NT2/D1 (cell line): ENCODE measurements at regions not wholly inside any gene's neighbourhood (a gene's known extent, or its start where the extent isn't known, plus 50 kb on each side); places are given as distances from the start of the nearest gene placed in this dataset.

ENCODE experiments used
- DNase-seq: peaks from one replicate; pipeline ENCODE4 v3.0.0-alpha.2; 2011; ENCODE audit warnings: low read depth, low spot score
- H3K27me3 ChIP-seq: 2 replicates; pipeline ENCODE4 v1.6.0; 2011; ENCODE audit warnings: mild to moderate bottlenecking; ENCODE audit not compliant: insufficient read length, insufficient read depth
- H3K36me3 ChIP-seq: 2 replicates; pipeline ENCODE4 v1.6.1; 2011; ENCODE audit warnings: mild to moderate bottlenecking, low read length, mixed read lengths; ENCODE audit not compliant: insufficient read depth, insufficient read length
- H3K4me1 ChIP-seq: 2 replicates; pipeline ENCODE4 v1.5.1; 2011; ENCODE audit not compliant: insufficient read depth, insufficient read length
- H3K4me3 ChIP-seq: 2 replicates; pipeline ENCODE4 v1.5.1; 2011; ENCODE audit warnings: low read depth; ENCODE audit not compliant: insufficient read length
- H3K9ac ChIP-seq: 2 replicates; pipeline ENCODE4 v1.6.0; 2011; ENCODE audit warnings: low read depth; ENCODE audit not compliant: insufficient read length
- H3K9me3 ChIP-seq: 2 replicates; pipeline ENCODE4 v1.5.1; 2011; ENCODE audit warnings: mild to moderate bottlenecking, low read length; ENCODE audit not compliant: insufficient read depth
- SUZ12 ChIP-seq: IDR thresholded peaks from 2 replicates; pipeline ENCODE4 v1.6.1; 2011; ENCODE audit not compliant: insufficient read length, insufficient read depth; ENCODE audit errors: extremely low read depth
- YY1 ChIP-seq: IDR thresholded peaks from 2 replicates; pipeline ENCODE4 v1.6.1; 2011; ENCODE audit not compliant: insufficient read length, insufficient read depth
- ZNF274 ChIP-seq: IDR thresholded peaks from 2 replicates; pipeline ENCODE4 v1.6.1; 2011; ENCODE audit warnings: mild to moderate bottlenecking, low read depth, low read length

DNA sequence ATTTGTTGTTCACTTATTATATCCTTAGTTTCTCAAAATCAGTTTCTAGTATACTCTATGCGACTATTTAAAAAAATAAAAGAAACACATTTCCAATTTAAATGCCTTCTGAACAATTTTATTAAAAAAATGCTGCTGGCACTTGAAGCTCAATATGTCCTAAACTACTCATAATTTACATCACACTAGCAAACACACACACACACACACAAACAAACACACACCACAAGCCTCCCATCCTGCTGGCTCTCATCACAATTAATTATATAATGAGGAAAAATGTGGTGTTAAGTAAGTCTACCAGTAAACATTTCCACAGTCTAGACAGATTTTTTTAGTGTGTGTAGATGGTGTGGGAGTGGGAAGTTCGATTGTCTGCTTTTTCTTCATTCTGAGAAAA is 350.3 kb downstream of the AASDHPPT start:
- no peak overlapping the region for H3K9ac ChIP-seq
- DNase-seq, result no peak
- no peaks in the 10 kb centered on the region for H3K27me3 ChIP-seq
- H3K4me1 ChIP-seq, result no peaks in the 10 kb centered on the region
- H3K4me3 ChIP-seq, result no peak overlapping the region
- H3K9me3 ChIP-seq, result no peaks in the 10 kb centered on the region
- H3K36me3 ChIP-seq, result no peaks in the 10 kb centered on the region
- TF ChIP-seq ZNF274, result no peak
- no peak for TF ChIP-seq SUZ12
- no peak for TF ChIP-seq YY1

GRCh38 chr11:106442032-106442431 is 364.6 kb downstream of the AASDHPPT start:
- no peaks in the 10 kb centered on the region for H3K4me1 ChIP-seq
- no peaks in the 10 kb centered on the region for H3K9me3 ChIP-seq
- no peaks in the 10 kb centered on the region for H3K36me3 ChIP-seq
- no peak overlapping the region for H3K4me3 ChIP-seq
- H3K27me3 ChIP-seq, result no peaks in the 10 kb centered on the region
- TF ChIP-seq YY1 (no peak), SUZ12 (no peak), ZNF274 (no peak)
- no peak overlapping the region for H3K9ac ChIP-seq
- DNase-seq, result no peak

GRCh38 chr11:106446302-106446701 is 368.8 kb downstream of the AASDHPPT start:
- Histone ChIP-seq H3K27me3 (no peaks in the 10 kb centered on the region), H3K4me3 (no peak overlapping the region)

GRCh38 chr11:106446955-106447354 is 369.5 kb downstream of the AASDHPPT start:
- no peak overlapping the region for H3K9ac ChIP-seq
- H3K36me3 ChIP-seq, result no peaks in the 10 kb centered on the region
- DNase-seq, result no peak
- no peaks in the 10 kb centered on the region for H3K27me3 ChIP-seq
- H3K9me3 ChIP-seq, result no peaks in the 10 kb centered on the region
- TF ChIP-seq ZNF274 (no peak), SUZ12 (no peak), YY1 (no peak)
- no peak overlapping the region for H3K4me3 ChIP-seq
- H3K4me1 ChIP-seq, result no peaks in the 10 kb centered on the region

More at GRCh38 chr11:106446302-106446701, 368.8 kb downstream of the AASDHPPT start:
- Histone ChIP-seq H3K4me1 (no peaks in the 10 kb centered on the region), H3K9ac (no peak overlapping the region), H3K36me3 (no peaks in the 10 kb centered on the region), H3K9me3 (no peaks in the 10 kb centered on the region)
- no peak for TF ChIP-seq YY1
- no peak for TF ChIP-seq ZNF274
- no peak for TF ChIP-seq SUZ12
- no peak for DNase-seq

DNA sequence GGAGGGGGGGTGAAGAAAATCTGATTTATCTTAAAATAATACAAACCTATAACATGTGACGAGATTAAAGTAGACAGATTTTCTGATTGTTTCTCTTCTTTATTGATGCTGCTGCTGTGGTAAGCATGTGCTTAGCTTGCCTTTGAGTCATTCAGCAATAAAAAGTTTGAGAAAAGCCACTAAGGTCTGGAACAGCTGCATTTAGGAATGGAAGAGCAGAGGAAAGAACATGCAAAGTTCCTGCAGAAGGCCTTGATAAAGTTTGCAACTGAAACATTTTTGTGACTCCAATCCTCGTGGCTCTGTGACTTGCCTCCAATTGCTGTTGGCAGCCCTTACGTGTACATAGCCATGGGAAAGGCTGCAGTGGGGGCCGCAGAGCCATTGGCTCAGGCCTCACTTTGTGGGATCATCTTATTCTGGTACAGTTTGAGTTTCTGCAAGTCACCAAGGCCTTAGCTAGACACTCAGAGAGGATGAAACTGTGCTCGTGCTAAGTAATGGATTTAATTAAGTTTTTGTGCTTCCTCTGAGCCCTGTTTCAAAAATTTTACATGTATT is 370.2 kb downstream of the AASDHPPT start:
- H3K4me1 ChIP-seq, result no peaks in the 10 kb centered on the region
- no peak overlapping the region for H3K4me3 ChIP-seq
- TF ChIP-seq SUZ12, result no peak
- no peak for TF ChIP-seq ZNF274
- TF ChIP-seq YY1, result no peak

GRCh38 chr11:106449763-106450162 is 372.3 kb downstream of the AASDHPPT start:
- TF ChIP-seq YY1, result no peak
- TF ChIP-seq SUZ12, result no peak
- TF ChIP-seq ZNF274, result no peak
- H3K9ac ChIP-seq, result no peak overlapping the region
- no peaks in the 10 kb centered on the region; the same call in 1 of the 2 replicates for H3K9me3 ChIP-seq
- H3K27me3 ChIP-seq, result no peaks in the 10 kb centered on the region
- no peaks in the 10 kb centered on the region for H3K4me1 ChIP-seq
- no peak overlapping the region for H3K4me3 ChIP-seq
- H3K36me3 ChIP-seq, result no peaks in the 10 kb centered on the region
- DNase-seq, result no peak

More for the DNA sequence above, 370.2 kb downstream of the AASDHPPT start:
- Histone ChIP-seq H3K27me3 (no peaks in the 10 kb centered on the region), H3K9ac (no peak overlapping the region), H3K36me3 (no peaks in the 10 kb centered on the region), H3K9me3 (no peaks in the 10 kb centered on the region)
- DNase-seq, result no peak

DNA sequence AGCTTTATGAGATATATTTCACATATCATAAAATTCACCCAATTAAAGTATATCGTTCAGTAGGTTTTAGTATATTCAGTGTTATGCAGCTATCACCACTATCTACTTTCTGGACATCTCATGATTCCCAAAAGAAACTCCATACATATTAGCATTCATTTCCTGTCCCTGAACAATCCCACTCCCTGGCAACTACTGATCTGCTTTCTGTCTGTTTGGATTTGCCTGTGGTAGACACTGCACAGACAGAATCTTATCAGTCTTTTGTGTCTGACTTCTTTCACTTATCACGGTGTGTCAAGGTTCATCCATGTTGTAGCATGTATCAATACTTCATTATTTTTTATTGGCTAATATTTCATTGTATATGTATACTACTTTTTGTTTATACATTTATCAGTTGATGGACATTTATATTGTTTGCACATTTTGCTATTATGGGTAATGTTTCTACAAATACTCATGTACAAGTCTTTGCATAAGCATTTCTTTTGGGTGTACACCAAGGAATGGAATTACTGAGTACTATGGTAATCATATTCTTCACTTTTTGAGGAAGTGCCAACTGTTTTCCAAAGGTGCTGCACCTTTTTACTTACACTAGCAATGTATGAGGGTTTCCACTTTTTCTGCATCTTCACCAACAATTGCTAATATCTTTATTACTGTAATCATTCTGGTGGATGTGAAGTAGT is 373.9 kb downstream of the AASDHPPT start:
- Histone ChIP-seq H3K4me3 (no peak overlapping the region), H3K36me3 (no peaks in the 10 kb centered on the region), H3K9ac (no peak overlapping the region), H3K9me3 (no peaks in the 10 kb centered on the region; the same call in 1 of the 2 replicates), H3K27me3 (no peaks in the 10 kb centered on the region), H3K4me1 (no peaks in the 10 kb centered on the region)
- DNase-seq, result no peak
- TF ChIP-seq ZNF274 (no peak), SUZ12 (no peak), YY1 (no peak)
